HG02852 (cell line): ENCODE measurements at regions not wholly inside any gene's neighbourhood (a gene's known extent, or its start where the extent isn't known, plus 50 kb on each side); places are given as distances from the start of the nearest gene placed in this dataset.
"Not testable (repeated sequence)": the region's sequence is repeated elsewhere in the genome, so short reads cannot be mapped to it uniquely, and the experiment has no call there.

Source experiments
- ATAC-seq: cut with Tn5 transposase; IDR thresholded peaks from one replicate; pipeline ENCODE4 v1.9.1; 2021; ENCODE audit warnings: mild to moderate bottlenecking, moderate library complexity; ENCODE audit not compliant: unreplicated experiment

DNA sequence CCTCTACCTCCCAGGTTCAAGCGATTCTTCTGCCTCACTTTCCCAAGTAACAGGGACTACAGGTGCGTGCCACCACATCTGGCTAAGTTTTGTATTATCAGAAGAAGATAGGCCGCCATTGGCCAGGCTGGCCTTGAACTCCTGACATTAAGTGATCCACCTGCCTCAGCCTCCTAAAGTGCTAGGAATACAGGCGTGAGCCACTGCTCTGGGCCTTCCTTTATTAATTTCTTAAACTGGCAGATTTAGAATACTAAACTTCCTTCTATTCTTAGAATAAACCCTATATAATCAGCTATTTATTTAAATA lies 86.6 kb downstream of the HFE start:
- ATAC-seq, result no peak

GRCh38 chr6:26175033-26175427 lies 87.8 kb downstream of the HFE start:
- ATAC-seq, result no peak

GRCh38 chr6:26175428-26176181 lies 88.4 kb downstream of the HFE start:
- ATAC-seq, result no peak

GRCh38 chr6:26179675-26180074 lies 92.4 kb downstream of the HFE start:
- no peak for ATAC-seq

GRCh38 chr6:26180346-26180745 lies 93.1 kb downstream of the HFE start:
- ATAC-seq, result no peak

DNA sequence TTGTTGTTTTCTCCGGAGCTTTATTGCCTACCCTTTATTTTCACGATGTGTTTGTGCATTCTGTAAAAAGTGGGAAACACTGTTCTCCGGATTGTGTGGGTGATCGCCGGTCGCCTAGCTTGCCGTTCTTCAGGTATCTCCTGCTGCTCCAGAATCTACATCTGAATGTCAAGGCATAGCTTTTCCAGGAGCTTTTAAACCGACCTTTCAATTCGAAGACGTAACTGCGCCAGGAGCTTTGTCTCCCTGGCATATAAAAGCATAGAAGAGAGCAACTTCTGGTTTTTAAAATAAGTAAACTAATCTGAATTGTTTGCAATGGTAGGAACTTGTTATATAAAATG lies 96.0 kb downstream of the HFE start:
- no peak for ATAC-seq

DNA sequence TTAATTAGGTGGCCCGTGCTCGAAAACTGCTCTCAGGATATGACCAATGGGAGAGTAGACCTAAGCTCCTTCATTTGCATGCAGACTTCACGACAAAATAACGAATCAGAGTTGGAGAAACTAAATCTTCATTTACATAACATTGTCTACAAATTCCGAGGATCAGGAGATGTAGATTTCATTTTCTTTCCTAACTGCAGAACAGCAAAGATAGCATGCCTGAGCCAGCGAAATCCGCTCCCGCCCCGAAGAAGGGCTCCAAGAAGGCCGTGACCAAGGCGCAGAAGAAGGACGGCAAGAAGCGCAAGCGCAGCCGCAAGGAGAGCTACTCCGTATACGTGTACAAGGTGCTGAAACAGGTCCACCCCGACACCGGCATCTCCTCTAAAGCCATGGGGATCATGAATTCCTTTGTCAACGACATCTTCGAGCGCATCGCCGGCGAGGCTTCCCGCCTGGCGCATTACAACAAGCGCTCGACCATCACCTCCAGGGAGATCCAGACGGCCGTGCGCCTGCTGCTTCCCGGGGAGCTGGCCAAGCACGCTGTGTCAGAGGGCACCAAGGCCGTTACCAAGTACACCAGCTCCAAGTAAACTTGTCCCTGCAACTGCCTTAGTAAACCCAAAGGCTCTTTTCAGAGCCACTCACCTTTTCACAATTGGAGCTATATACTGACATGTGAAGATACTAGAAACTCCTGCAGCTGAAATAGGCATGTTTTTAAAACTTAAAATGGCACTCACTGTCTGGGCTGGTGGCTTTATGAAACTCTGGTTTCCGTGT lies 96.5 kb downstream of the HFE start:
- no peak for ATAC-seq

DNA sequence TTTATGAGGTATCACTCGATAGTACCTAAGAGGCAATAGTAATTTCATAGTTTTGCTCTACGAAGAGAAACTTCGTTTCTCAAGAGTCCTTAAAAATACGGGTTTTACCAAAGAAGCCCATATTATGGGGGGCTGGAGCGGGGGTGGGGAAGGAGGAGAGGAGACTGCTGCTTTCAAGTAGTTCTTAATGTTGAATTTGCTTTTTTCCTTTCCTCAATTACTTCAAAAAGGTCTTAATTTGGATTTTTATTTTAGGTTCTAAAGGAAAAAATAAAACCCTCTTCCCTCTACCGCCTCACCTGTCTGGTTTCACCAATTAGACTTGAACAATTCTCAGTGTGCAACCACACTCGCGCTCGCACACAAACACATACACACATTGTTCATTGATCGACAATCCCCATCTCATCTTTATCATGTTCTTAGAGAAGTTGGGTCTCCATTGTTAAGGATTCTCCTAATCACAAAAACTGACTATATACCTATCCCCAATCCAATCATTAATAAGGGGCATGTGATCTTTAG lies 97.2 kb downstream of the HFE start:
- ATAC-seq, result no peak

GRCh38 chr6:26185004-26185403 lies 97.8 kb downstream of the HFE start:
- ATAC-seq, result no peak

DNA sequence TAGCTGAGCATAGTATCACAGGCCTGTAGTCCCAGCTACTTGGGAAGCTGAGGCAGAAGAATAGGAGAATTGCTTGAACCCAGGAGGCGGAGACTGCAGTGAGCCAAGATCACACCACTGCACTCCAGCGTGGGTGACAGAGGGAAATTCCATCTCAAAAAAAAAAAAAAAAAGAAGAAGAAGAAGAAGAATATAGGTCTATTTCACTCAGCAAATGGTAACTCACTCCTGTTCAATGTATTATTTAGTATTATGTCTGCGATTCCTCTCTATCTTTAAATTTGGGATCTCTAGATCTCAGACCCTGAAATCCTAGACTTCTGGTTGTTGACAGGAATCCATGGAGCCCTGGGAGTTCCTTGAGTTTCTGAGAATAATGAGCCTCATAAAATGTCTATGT lies 98.6 kb downstream of the HFE start:
- no peak for ATAC-seq

- no peak for ATAC-seq
These were observed 99.4 kb downstream of the HFE start for GRCh38 chr6:26186652-26187051.

DNA sequence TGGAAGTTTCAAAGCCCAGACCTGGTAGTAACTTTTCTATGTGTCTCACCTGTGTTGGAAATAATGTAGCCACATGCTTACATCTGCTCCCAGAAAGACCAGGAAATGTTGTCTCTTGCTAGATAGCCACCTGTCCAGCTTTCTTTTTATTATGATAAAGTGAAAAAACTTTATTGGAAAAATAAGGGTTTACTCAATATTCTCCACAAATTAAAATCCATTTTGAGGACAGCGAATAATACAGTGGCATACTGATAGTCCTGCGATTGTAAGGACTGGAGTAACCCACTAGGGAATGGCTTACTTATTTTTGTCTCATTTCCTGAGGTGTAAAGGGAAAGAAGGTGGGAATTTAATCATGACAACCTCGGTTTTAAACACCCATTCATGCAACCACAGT lies 100.1 kb downstream of the HFE start:
- no peak for ATAC-seq

GRCh38 chr6:26187981-26188635 lies 100.9 kb downstream of the HFE start:
- no peak for ATAC-seq

DNA sequence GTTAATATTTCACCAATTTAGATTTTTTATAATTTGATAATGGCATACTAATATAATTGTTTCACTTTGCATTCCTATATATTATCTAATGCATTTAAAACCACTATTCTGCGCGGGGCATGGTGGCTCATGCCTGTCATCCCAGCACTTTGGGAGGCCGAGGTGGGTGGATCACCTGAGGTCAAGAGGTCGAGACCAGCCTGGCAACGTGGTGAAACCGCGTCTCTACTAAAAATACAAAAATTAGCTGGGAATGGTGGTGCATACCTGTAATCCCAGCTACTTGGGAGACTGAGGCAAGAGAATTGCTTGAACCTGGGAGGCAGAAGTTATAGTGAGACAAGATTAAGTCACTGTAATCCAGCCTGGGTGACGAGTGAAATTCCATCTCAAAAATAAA lies 104.3 kb downstream of the HFE start:
- ATAC-seq, result not testable (repeated sequence)

DNA sequence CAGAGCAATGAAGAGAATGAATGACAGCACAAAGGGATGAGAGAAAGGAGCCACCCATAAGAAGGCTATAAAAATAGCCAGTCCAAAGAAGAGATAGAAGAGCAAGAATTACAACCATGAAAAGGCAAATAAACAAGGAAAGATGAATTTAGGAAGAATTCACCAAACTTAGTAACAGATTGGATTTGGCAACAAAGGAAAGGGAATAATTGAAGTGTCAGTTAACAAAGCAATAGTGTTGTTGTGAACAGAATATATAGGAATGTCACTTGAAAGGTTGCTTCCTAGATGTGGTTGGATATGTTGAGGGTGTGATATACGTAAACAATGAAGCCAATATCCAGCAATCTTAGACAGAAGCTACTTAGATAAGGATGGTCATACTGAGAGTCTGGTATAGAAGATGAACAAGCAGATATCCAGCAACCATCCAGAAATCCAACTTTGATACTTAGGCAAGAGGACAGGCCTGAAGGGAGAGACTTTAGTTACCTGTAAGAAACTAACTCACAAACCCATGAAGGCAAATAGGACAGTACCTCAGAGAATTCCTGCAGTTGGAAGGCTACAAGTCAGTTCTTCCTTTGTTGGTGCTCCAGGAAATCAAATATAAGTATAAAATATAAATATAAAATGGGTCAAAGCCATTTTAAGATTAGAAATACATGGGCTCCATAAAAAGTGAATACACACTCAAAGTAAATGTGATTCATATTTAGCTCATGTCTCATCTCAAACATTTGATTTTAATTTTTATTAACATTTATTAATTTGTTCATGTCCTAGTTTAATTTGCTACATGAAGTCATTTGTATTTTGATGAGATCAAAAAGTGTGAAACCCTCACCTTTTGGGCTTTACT lies 106.5 kb downstream of the HFE start:
- no peak for ATAC-seq

DNA sequence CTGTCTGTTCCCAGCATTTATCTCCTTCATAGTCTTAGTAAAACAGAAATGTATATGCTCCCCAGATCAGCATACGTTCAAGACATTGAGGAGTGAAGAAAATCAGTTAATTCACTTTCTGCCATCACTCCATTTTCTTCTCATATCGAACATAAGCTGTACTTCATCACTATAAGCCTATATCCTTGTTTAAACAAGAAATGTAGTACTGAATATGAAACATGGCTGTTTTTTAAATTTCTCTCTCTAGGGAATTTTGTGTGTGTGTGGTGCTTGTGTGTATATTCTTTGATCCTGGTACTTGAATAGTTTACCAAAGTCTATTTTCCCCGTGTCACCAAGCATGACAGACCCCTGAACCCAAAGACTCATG lies 107.1 kb downstream of the HFE start:
- no peak for ATAC-seq

DNA sequence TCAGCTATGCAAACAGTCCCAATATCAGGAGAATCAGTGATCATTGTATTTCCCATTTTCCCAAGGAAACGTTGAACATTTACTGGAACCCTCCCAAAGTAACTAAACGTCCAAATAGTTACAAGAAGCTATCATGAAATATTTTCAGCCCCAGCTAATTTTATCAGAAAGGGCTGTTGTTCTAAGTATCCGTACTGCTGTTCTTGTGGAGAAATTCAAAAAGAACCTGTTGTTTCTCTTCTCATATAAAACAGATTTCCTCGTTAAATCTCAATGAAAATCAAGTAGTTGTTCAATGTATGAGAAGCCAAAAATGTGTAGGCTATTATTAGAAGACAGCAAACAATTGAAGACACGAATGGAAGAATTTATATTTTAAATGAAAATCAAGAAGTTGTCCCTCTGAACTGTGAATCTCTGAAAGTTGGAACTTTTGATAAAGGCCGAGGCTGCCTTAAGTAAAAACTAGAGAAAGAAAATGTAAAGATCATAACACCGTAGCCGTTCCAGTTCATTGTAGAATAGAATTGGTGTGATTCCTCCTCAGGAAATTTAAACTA lies 107.7 kb downstream of the HFE start:
- ATAC-seq, result no peak

GRCh38 chr6:26195376-26195923 lies 108.2 kb downstream of the HFE start:
- no peak for ATAC-seq

- ATAC-seq, result no peak
These were observed 109.0 kb downstream of the HFE start for GRCh38 chr6:26195924-26196845.
